Ishikawa (cell line): ENCODE measurements at regions not wholly inside any gene's neighbourhood (a gene's known extent, or its start where the extent isn't known, plus 50 kb on each side); places are given as distances from the start of the nearest gene placed in this dataset.

Experiments used
- CEBPB ChIP-seq: IDR thresholded peaks from 2 replicates; pipeline ENCODE4 v1.6.1; 2012
- CREB1 ChIP-seq: IDR thresholded peaks from 2 replicates; pipeline ENCODE4 v1.6.1; 2012; ENCODE audit warnings: low read depth
- EGR1 ChIP-seq: IDR thresholded peaks from 2 replicates; pipeline ENCODE4 v1.6.1; 2012
- EP300 ChIP-seq: IDR thresholded peaks from 2 replicates; pipeline ENCODE4 v1.6.1; 2012; ENCODE audit warnings: borderline replicate concordance
- FOXM1 ChIP-seq: IDR thresholded peaks from 2 replicates; pipeline ENCODE4 v1.6.1; 2012; ENCODE audit warnings: low read depth, borderline replicate concordance
- MAX ChIP-seq: IDR thresholded peaks from 2 replicates; pipeline ENCODE4 v1.6.1; 2012
- NFIC ChIP-seq: IDR thresholded peaks from 2 replicates; pipeline ENCODE4 v1.6.1; 2012
- RAD21 ChIP-seq: IDR thresholded peaks from 2 replicates; pipeline ENCODE4 v1.6.1; 2012; ENCODE audit warnings: low read depth
- REST ChIP-seq: IDR thresholded peaks from 2 replicates; pipeline ENCODE4 v1.6.1; 2012; ENCODE audit warnings: low read depth, mild to moderate bottlenecking
- TAF1 ChIP-seq: IDR thresholded peaks from 2 replicates; pipeline ENCODE4 v1.6.1; 2012; ENCODE audit warnings: low read depth, mild to moderate bottlenecking
- TCF12 ChIP-seq: IDR thresholded peaks from 2 replicates; pipeline ENCODE4 v1.6.1; 2012; ENCODE audit warnings: low read depth
- TEAD4 ChIP-seq: IDR thresholded peaks from 2 replicates; pipeline ENCODE4 v1.6.1; 2012
- USF1 ChIP-seq: IDR thresholded peaks from 2 replicates; pipeline ENCODE4 v1.6.1; 2012
- YY1 ChIP-seq: IDR thresholded peaks from 2 replicates; pipeline ENCODE4 v1.6.1; 2012; ENCODE audit warnings: low read depth
- ZBTB7A ChIP-seq: IDR thresholded peaks from 2 replicates; pipeline ENCODE4 v1.6.1; 2012; ENCODE audit warnings: low read depth

DNA sequence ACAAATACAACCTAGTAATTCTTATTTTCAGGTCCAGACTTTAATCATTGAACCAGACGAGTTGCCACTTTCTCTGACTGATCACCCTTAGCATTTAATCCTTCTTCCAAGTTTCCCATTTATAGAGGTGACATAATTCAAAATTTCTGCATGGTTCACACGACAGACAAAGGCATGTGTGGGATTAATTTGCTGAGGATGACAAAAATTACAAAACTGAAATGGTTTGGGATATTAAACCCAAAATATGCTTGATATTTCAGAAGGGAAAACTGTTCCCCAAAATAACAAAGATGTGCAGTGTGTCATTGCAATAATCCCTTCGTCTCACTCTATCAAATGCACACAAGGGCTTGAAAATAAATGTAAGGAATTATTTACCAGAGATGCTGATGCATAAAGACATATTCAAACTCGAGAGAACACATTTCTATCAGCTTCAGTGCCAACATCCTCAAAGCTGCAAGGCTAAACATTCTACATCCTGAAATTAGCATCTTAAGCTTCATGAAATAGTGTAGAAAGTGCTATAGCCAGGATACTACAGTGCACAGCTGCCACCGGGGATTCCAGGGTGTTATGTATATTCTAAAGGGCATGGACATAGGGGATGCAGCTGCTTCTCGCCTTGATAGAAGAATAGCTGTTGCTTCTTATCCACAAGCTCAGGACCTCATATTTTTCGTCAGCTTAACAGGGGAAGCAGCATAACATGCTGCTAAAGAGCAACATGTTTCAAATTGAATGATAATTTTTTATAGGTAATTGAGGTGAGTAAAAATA lies 198.7 kb upstream of the SLITRK1 start:
- TF ChIP-seq EGR1, result no peak

DNA sequence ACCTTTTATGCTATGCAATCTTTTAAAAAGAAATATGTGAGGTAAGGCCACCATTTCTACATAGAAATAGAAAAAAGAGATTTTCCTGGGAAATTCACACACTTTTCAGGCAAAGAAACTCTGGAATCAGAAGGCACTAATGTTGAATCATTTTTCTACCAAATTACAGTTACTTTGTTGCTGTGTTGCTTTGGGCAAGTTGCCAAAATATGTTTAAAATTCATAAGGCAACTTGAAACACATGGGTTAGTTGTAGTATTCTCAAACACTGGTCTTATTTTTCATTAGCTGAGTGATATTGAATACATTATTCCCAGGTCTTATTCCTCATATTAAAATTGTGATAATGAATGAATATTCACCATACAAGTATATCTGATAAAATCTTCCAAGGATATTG lies 195.0 kb upstream of the SLITRK1 start:
- TF ChIP-seq ZBTB7A (no peak), NFIC (0 out of 2 replicates have a peak, but pooled peaks have one; percentile 19), TAF1 (no peak), EGR1 (no peak)

DNA sequence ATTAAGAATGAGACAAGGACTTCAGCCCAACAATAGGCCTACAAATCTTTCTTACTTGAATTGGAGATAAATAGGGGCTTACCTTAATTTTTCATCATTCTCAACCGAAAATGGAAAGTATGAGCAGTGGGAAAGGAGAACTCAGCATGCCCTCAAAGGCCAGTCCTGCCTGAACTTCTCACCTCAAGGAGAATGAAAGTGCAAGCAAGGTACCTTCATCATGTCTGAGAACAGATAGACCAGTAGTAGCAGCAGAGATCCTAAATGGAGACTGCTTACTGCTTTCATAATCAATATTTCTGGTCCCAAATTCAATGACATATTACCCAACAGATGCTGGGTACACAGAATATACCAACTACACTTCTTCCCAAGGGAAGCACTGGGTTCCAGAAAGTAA lies 194.0 kb upstream of the SLITRK1 start:
- TF ChIP-seq REST (no peak), ZBTB7A (no peak), USF1 (no peak), YY1 (no peak), RAD21 (no peak), MAX (no peak), NFIC (no peak), TEAD4 (no peak)

DNA sequence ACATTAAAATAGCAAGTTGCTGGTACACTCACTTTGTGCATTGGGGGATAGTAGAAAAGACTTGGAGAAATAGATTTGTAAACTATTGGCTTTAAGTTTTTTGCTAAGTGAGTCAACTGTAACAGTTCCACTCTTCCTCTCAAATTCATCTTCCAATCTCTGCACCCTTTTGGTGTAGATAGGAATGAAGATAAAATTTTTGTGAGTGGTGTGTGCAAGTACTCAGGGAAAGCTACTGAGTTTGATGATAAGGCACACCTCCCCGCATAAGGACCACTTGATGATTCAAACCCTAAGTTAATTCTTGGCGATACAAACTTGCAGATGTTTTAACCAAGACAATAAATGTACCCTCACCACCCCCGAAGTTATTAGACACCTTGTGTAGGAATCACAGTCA lies 168.3 kb upstream of the SLITRK1 start:
- no peak for TF ChIP-seq MAX
- no peak for TF ChIP-seq EGR1
- no peak for TF ChIP-seq EP300

- TF ChIP-seq YY1 (no peak), USF1 (no peak), EP300 (no peak), EGR1 (no peak), CEBPB (no peak), CREB1 (no peak), RAD21 (no peak), ZBTB7A (no peak), TEAD4 (no peak)
Observed at GRCh38 chr13:84049443-84050219, 167.4 kb upstream of the SLITRK1 start.

DNA sequence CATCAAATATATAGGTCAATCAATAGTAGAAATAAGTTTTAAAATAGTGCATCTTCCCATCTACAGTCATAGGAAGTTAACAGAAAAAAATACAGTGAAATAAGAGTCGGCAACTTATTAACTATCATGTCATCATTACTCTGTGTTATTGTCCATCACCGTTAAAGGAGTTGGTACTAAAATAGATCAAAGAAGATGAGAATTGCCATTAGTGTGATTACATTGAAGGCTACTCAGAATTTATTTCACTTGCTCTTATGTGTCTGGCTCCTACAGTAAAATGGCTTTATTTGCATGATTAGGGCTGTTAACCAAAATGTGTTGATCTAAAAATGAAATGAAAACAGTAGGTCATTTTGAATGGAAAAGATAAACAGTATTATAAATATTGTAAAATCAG lies 162.5 kb upstream of the SLITRK1 start:
- TF ChIP-seq ZBTB7A (no peak), NFIC (no peak), MAX (no peak), YY1 (no peak), CEBPB (no peak)

- TF ChIP-seq EGR1, result no peak
- no peak for TF ChIP-seq ZBTB7A
- no peak for TF ChIP-seq RAD21
Observed at GRCh38 chr13:84038001-84038400, 155.7 kb upstream of the SLITRK1 start.

GRCh38 chr13:84032116-84032515 lies 149.8 kb upstream of the SLITRK1 start:
- TF ChIP-seq FOXM1 (no peak), CEBPB (no peak), RAD21 (no peak), TEAD4 (no peak), EGR1 (no peak), TCF12 (no peak), NFIC (no peak), EP300 (no peak), CREB1 (no peak), USF1 (no peak), MAX (no peak), YY1 (no peak), TAF1 (no peak), ZBTB7A (no peak), REST (no peak)
